ENCODE measurements at regions not wholly inside any gene's neighbourhood (a gene's known extent, or its start where the extent isn't known, plus 50 kb on each side); places are given as distances from the start of the nearest gene placed in this dataset.

DNA sequence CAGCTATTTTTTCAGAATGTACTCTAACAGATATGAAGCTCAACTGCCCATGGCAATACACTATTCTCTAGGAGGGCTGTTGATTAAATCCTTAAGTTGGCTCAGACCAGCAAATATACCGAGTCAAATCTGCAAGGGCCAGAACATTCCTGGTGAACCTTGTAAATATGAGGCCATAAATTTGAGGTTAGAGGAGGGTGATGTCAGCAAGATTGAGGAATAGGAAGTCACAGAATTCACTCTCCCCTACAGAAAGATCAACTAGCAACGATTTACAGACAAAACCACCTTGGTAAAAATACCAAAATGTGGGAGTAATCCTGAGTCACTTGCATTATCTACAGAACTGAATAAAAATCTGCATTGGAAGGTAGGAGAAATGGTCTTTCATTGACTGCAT, 399.3 kb downstream of the GPM6A start:
- no peaks in the 10 kb centered on the region for H3K9me3 ChIP-seq
- no peaks in the 10 kb centered on the region for H3K27me3 ChIP-seq
- H3K36me3 ChIP-seq, result no peaks in the 10 kb centered on the region
- intact Hi-C loops (cut with DNase I; ENCODE audit: low total_unique reads) (no loop called here), in situ Hi-C loops (cut with MboI; ENCODE audit: low sequenced_read_pairs in 4 of 4) (no loop called here)
- DNase-seq, result no peak
- no peak overlapping the region for H3K4me3 ChIP-seq
- TF ChIP-seq POLR2A (IDR thresholded peaks at IDR 0.05), result no peak
- TF ChIP-seq, protein P1, sequence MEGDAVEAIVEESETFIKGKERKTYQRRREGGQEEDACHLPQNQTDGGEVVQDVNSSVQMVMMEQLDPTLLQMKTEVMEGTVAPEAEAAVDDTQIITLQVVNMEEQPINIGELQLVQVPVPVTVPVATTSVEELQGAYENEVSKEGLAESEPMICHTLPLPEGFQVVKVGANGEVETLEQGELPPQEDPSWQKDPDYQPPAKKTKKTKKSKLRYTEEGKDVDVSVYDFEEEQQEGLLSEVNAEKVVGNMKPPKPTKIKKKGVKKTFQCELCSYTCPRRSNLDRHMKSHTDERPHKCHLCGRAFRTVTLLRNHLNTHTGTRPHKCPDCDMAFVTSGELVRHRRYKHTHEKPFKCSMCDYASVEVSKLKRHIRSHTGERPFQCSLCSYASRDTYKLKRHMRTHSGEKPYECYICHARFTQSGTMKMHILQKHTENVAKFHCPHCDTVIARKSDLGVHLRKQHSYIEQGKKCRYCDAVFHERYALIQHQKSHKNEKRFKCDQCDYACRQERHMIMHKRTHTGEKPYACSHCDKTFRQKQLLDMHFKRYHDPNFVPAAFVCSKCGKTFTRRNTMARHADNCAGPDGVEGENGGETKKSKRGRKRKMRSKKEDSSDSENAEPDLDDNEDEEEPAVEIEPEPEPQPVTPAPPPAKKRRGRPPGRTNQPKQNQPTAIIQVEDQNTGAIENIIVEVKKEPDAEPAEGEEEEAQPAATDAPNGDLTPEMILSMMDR (IDR thresholded peaks at IDR 0.05 in 4 of 5, conservative IDR thresholded peaks at IDR 0.05 in 1 of 5), result no peak
- H3K27ac ChIP-seq, result no peak overlapping the region
- H3K4me1 ChIP-seq, result no peaks in the 10 kb centered on the region
- no peak for ATAC-seq

DNA sequence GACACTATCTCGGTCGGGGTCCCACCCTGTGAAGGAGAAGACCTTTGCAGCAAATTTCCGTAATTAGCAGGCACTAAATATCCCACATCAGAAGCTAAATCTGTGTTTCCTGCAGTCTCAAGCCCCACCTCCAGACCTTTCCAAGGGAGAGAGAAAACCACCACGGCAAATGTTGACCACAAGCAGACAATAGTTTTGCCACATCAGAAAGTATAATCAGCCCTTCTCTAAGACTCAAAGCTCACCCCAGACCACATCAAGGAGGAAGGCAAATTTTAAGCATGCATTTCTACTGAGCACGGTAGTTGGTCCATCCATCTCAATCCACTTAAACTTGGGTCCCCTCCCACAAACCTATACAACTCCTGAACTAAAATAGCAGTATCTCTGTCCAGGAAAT, 398.5 kb downstream of the GPM6A start:
- H3K4me3 ChIP-seq, result no peak overlapping the region
- intact Hi-C loops (cut with DNase I; ENCODE audit: low total_unique reads) (no loop called here), in situ Hi-C loops (cut with MboI; ENCODE audit: low sequenced_read_pairs in 4 of 4) (no loop called here)
- no peaks in the 10 kb centered on the region for H3K4me1 ChIP-seq
- H3K36me3 ChIP-seq, result no peaks in the 10 kb centered on the region
- H3K27ac ChIP-seq, result no peak overlapping the region
- TF ChIP-seq, protein P1 (IDR thresholded peaks at IDR 0.05 in 4 of 5, conservative IDR thresholded peaks at IDR 0.05 in 1 of 5), result no peak
- TF ChIP-seq POLR2A (IDR thresholded peaks at IDR 0.05), result no peak
- DNase-seq, result no peak
- no peak for ATAC-seq
- H3K9me3 ChIP-seq, result no peaks in the 10 kb centered on the region
- H3K27me3 ChIP-seq, result no peaks in the 10 kb centered on the region

DNA sequence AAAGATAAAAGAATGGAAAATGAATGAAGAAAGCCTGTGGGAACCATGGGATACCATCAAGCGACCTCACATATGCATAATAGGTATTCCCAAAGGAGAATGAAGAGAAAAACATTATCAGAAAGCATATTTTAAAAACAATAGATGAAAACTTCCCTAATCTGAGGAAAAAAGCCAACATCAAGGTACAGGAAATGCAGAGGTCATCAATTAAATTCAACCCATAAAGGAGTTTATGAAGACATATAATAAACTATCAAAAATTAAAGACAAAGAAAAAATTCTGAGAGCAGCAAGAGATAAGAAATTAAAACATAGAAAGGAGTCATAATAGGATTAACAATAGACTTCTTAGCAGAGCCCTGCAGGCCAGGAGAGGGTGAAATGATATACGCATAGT, 397.5 kb downstream of the GPM6A start:
- Histone ChIP-seq H3K4me3 (no peak overlapping the region), H3K27me3 (no peaks in the 10 kb centered on the region), H3K27ac (no peak overlapping the region), H3K9me3 (no peaks in the 10 kb centered on the region), H3K4me1 (no peaks in the 10 kb centered on the region), H3K36me3 (no peaks in the 10 kb centered on the region)
- TF ChIP-seq, protein P1 (IDR thresholded peaks at IDR 0.05 in 4 of 5, conservative IDR thresholded peaks at IDR 0.05 in 1 of 5), result no peak
- TF ChIP-seq POLR2A (IDR thresholded peaks at IDR 0.05), result no peak
- ATAC-seq, result no peak
- no peak for DNase-seq
- in situ Hi-C loops (cut with MboI; ENCODE audit: low sequenced_read_pairs in 4 of 4), result no loop called here
- intact Hi-C loops (cut with DNase I; ENCODE audit: low total_unique reads), result no loop called here

DNA sequence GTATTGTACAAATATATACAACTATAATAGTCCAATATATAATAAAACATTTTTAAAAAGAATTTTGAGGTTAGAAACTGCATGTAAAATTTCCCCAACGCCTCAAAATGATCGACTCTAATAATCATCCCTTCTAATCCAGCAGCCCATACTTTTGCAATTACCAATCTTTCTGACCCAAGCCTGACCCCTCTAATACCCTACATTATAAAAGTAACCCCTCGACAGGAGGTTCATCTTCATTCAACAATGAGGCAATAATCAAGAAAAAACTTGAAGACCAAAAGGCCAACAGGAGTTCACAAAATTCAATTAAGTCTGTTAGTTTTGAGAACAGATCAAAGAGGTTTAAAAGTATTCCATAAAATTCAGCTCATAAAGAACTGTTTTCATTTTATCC, 393.5 kb downstream of the GPM6A start:
- H3K36me3 ChIP-seq, result no peaks in the 10 kb centered on the region
- no peak overlapping the region for H3K4me3 ChIP-seq
- TF ChIP-seq, protein P1 (IDR thresholded peaks at IDR 0.05 in 4 of 5, conservative IDR thresholded peaks at IDR 0.05 in 1 of 5), result no peak
- TF ChIP-seq POLR2A (IDR thresholded peaks at IDR 0.05), result no peak
- no peaks in the 10 kb centered on the region for H3K9me3 ChIP-seq
- H3K4me1 ChIP-seq, result no peaks in the 10 kb centered on the region
- H3K27ac ChIP-seq, result no peak overlapping the region
- in situ Hi-C loops (cut with MboI; ENCODE audit: low sequenced_read_pairs in 4 of 4) (no loop called here), intact Hi-C loops (cut with DNase I; ENCODE audit: low total_unique reads) (no loop called here)
- DNase-seq (no peak), ATAC-seq (no peak)
- H3K27me3 ChIP-seq, result no peaks in the 10 kb centered on the region

DNA sequence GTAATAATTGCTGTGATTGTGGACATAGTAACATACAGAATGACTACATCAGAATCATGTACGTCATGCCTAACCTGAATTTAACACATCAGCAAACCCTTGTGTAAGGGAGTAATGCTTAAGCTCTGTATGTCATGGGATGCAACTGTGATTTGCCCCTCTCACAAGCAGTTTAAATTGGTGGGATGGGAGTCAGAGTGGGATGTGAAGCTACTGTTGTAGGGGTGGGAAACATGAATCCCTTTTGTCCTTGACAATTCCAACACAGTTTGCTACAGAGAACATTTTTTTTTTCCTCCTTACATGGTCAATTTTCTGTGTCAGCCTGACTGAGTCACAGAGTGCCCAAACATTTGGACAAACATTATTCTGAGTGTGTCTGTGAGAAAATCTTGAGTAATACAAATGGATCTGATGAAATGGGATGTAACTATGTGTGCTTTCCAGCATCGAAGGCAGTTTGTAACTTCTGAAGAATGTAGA, 392.8 kb downstream of the GPM6A start:
- ATAC-seq, result no peak
- in situ Hi-C loops (cut with MboI; ENCODE audit: low sequenced_read_pairs in 4 of 4) (no loop called here), intact Hi-C loops (cut with DNase I; ENCODE audit: low total_unique reads) (no loop called here)
- no peaks in the 10 kb centered on the region for H3K9me3 ChIP-seq
- H3K27ac ChIP-seq, result no peak overlapping the region
- no peaks in the 10 kb centered on the region for H3K27me3 ChIP-seq
- TF ChIP-seq, protein P1 (IDR thresholded peaks at IDR 0.05 in 4 of 5, conservative IDR thresholded peaks at IDR 0.05 in 1 of 5), result no peak
- no peak for TF ChIP-seq POLR2A (IDR thresholded peaks at IDR 0.05)
- no peaks in the 10 kb centered on the region for H3K36me3 ChIP-seq
- no peak overlapping the region for H3K4me3 ChIP-seq
- H3K4me1 ChIP-seq, result no peaks in the 10 kb centered on the region
- no peak for DNase-seq

Data from gastrocnemius medialis (tissue), 4 donors.